Mesendoderm (in vitro differentiated cells): ENCODE measurements at regions not wholly inside any gene's neighbourhood (a gene's known extent, or its start where the extent isn't known, plus 50 kb on each side); places are given as distances from the start of the nearest gene placed in this dataset.

ENCODE experiments used
- DNase-seq: peaks from one replicate; pipeline ENCODE4 v3.0.0; 2013
- H2AK5ac ChIP-seq: 2 replicates; pipeline ENCODE4 v1.6.1; 2013; ENCODE audit warnings: low read length, inconsistent platforms
- H2BK120ac ChIP-seq: 2 replicates; pipeline ENCODE4 v1.6.1; 2013; ENCODE audit warnings: low read depth, mild to moderate bottlenecking, low read length, moderate library complexity, mixed read lengths
- H2BK15ac ChIP-seq: replicated peaks from 2 replicates; pipeline ENCODE4 v1.6.1; 2013; ENCODE audit warnings: low read depth, mild to moderate bottlenecking, moderate library complexity
- H2BK5ac ChIP-seq: 2 replicates; pipeline ENCODE4 v1.6.1; 2013; ENCODE audit warnings: low read length, inconsistent platforms
- H3K18ac ChIP-seq: 2 replicates; pipeline ENCODE4 v1.6.1; 2013; ENCODE audit warnings: mild to moderate bottlenecking, low read length, mixed read lengths
- H3K23ac ChIP-seq: one replicate; pipeline ENCODE4 v1.6.1; 2013; ENCODE audit warnings: low read length
- H3K27ac ChIP-seq: 2 replicates; pipeline ENCODE4 v1.5.1; 2013; ENCODE audit warnings: low read depth, mild to moderate bottlenecking, inconsistent platforms, low read length, moderate library complexity
- H3K27me3 ChIP-seq: 2 replicates; pipeline ENCODE4 v1.6.1; 2013; ENCODE audit warnings: low read length, control low read depth, mild to moderate bottlenecking, inconsistent platforms; ENCODE audit not compliant: insufficient read depth, poor library complexity
- H3K36me3 ChIP-seq: 2 replicates; pipeline ENCODE4 v1.6.1; 2013; ENCODE audit warnings: low read length, inconsistent platforms; ENCODE audit not compliant: control insufficient read depth, insufficient read depth
- H3K4ac ChIP-seq: one replicate; pipeline ENCODE4 v1.6.1; 2013; ENCODE audit warnings: low read depth, mild to moderate bottlenecking, low read length, moderate library complexity
- H3K4me1 ChIP-seq: 2 replicates; pipeline ENCODE4 v1.6.1; 2013; ENCODE audit warnings: low read depth, low read length, inconsistent platforms; ENCODE audit not compliant: control insufficient read depth
- H3K4me2 ChIP-seq: 2 replicates; pipeline ENCODE4 v1.6.1; 2013; ENCODE audit warnings: low read length
- H3K4me3 ChIP-seq: 2 replicates; pipeline ENCODE4 v1.5.1; 2013; ENCODE audit warnings: mild to moderate bottlenecking, low read length
- H3K56ac ChIP-seq: one replicate; pipeline ENCODE4 v1.6.1; 2013; ENCODE audit warnings: low read length
- H3K79me1 ChIP-seq: 2 replicates; pipeline ENCODE4 v1.6.1; 2013; ENCODE audit warnings: low read length, inconsistent platforms
- H3K79me2 ChIP-seq: 2 replicates; pipeline ENCODE4 v1.6.1; 2013; ENCODE audit warnings: mild to moderate bottlenecking, low read length; ENCODE audit not compliant: control insufficient read depth, insufficient read depth
- H3K9ac ChIP-seq: 2 replicates; pipeline ENCODE4 v1.6.1; 2013; ENCODE audit warnings: low read length, inconsistent platforms
- H4K5ac ChIP-seq: one replicate; pipeline ENCODE4 v1.6.1; 2013; ENCODE audit warnings: low read length
- H4K8ac ChIP-seq: one replicate; pipeline ENCODE4 v1.6.1; 2013; ENCODE audit warnings: low read depth, mild to moderate bottlenecking, control low read depth, low read length, moderate library complexity
- WGBS: extraction: QIAGEN DNeasy Blood & Tissue Kit; methylation state at CpG from one replicate; pipeline ENCODE4 v1.1.7; 2013; ENCODE audit warnings: low lambda C conversion rate, missing lambda C conversion rate; ENCODE audit not compliant: insufficient coverage; ENCODE audit errors: extremely low coverage; 5-methylcytosine and 5-hydroxymethylcytosine counted together

- H3K4me2 ChIP-seq: no peak overlapping the region
- no peak overlapping the region for H2BK15ac ChIP-seq
- no peaks in the 10 kb centered on the region for H3K4me1 ChIP-seq
- no peak overlapping the region for H4K5ac ChIP-seq
- H3K4me3 ChIP-seq: no peak overlapping the region
- no peak overlapping the region for H2AK5ac ChIP-seq
- H3K27me3 ChIP-seq: no peaks in the 10 kb centered on the region
- H3K9ac ChIP-seq: no peak overlapping the region
- H2BK5ac ChIP-seq: no peak overlapping the region
- no peak overlapping the region for H3K4ac ChIP-seq
- no peak overlapping the region for H4K8ac ChIP-seq
- no peaks in the 10 kb centered on the region for H3K36me3 ChIP-seq
- no peak overlapping the region for H2BK120ac ChIP-seq
- no peak overlapping the region for H3K27ac ChIP-seq
- no peak for DNase-seq
- H3K18ac ChIP-seq: no peak overlapping the region
- no peaks in the 10 kb centered on the region for H3K79me1 ChIP-seq
- H3K79me2 ChIP-seq: no peaks in the 10 kb centered on the region
- no peak overlapping the region for H3K56ac ChIP-seq
- WGBS: no CpG with 5 or more reads among the region's 4 CpGs
- H3K23ac ChIP-seq: no peak overlapping the region
These were observed 71.3 kb downstream of the SCG2 start for GRCh38 chr2:223530811-223531210.

- Histone ChIP-seq H2BK120ac (no peak overlapping the region), H3K27ac (no peak overlapping the region), H3K4me1 (no peaks in the 10 kb centered on the region), H3K79me1 (no peaks in the 10 kb centered on the region), H2BK5ac (no peak overlapping the region), H4K8ac (no peak overlapping the region), H3K4me3 (no peak overlapping the region), H3K36me3 (no peaks in the 10 kb centered on the region), H3K27me3 (no peaks in the 10 kb centered on the region), H2AK5ac (no peak overlapping the region), H3K79me2 (no peaks in the 10 kb centered on the region), H2BK15ac (no peak overlapping the region), H3K18ac (no peak overlapping the region), H4K5ac (no peak overlapping the region), H3K56ac (no peak overlapping the region), H3K4ac (no peak overlapping the region), H3K9ac (no peak overlapping the region), H3K23ac (no peak overlapping the region), H3K4me2 (no peak overlapping the region)
- no peak for DNase-seq
- WGBS: no CpG with 5 or more reads among the region's 2 CpGs
These were observed 70.0 kb downstream of the SCG2 start for GRCh38 chr2:223532161-223532560.

DNA sequence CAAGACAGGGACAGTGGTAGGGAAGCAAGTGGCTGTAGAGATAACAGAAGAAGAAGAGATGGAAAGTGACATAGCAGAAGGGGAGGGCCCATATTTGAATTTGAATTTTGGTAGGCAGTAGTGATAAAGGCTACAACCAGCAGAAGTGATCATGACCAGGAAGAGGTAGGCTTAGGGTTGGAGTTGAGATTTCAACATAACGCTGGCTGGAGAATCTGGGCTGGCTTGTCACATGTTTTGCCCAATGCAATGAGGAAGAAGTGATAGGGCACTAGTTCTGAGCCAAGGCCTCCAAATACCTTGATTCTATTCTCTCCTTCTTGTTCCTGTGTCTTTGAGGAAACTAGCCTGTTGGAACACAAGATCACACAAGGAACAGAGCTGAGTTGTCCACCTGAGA is 69.4 kb downstream of the SCG2 start:
- Histone ChIP-seq H3K9ac (no peak overlapping the region), H2BK120ac (no peak overlapping the region), H3K4me1 (peaks cover 1% of the 10 kb centered on the region), H2BK15ac (no peak overlapping the region), H2AK5ac (no peak overlapping the region), H3K4me3 (no peak overlapping the region), H3K79me2 (no peaks in the 10 kb centered on the region), H3K79me1 (no peaks in the 10 kb centered on the region), H3K27me3 (no peaks in the 10 kb centered on the region), H3K23ac (no peak overlapping the region), H3K56ac (no peak overlapping the region), H4K5ac (no peak overlapping the region), H2BK5ac (no peak overlapping the region), H3K27ac (no peak overlapping the region), H4K8ac (no peak overlapping the region), H3K18ac (no peak overlapping the region), H3K36me3 (no peaks in the 10 kb centered on the region), H3K4ac (no peak overlapping the region), H3K4me2 (no peak overlapping the region)
- no CpG with 5 or more reads among the region's 1 CpG for WGBS
- DNase-seq: no peak

DNA sequence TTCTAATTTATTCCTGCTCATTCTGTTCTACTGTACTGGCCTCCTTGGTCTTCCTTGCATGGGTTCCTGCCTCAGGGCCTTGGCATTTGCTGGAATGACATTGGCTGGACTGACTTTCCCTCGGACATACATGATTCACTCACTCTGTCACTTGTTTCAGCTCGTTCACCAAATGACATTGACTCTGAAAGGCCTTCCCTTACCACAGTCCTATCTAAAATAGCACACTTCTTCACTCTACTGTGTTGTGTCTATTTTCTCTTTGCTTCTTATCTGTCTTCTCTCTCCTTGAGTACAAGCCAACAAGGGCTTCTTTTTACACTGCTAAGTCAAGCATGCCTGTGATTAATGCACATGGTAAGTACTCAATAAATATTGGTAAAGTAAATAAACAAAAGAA is 65.6 kb downstream of the SCG2 start:
- Histone ChIP-seq H4K5ac (no peak overlapping the region), H3K56ac (no peak overlapping the region), H3K23ac (no peak overlapping the region), H3K4me3 (no peak overlapping the region), H4K8ac (no peak overlapping the region), H3K27ac (no peak overlapping the region), H2BK5ac (no peak overlapping the region), H2BK15ac (no peak overlapping the region), H3K4me1 (peaks cover 4% of the 10 kb centered on the region), H3K79me2 (no peaks in the 10 kb centered on the region), H3K18ac (no peak overlapping the region), H3K9ac (no peak overlapping the region), H2BK120ac (no peak overlapping the region), H3K27me3 (no peaks in the 10 kb centered on the region), H3K4me2 (no peak overlapping the region), H3K36me3 (no peaks in the 10 kb centered on the region), H3K4ac (no peak overlapping the region), H2AK5ac (no peak overlapping the region), H3K79me1 (no peaks in the 10 kb centered on the region)
- no peak for DNase-seq
- WGBS: no CpG with 5 or more reads among the region's 2 CpGs

GRCh38 chr2:223537115-223537514 is 65.0 kb downstream of the SCG2 start:
- H4K5ac ChIP-seq: no peak overlapping the region
- H3K4me1 ChIP-seq: peaks cover 4% of the 10 kb centered on the region
- H2BK15ac ChIP-seq: no peak overlapping the region
- no peaks in the 10 kb centered on the region for H3K79me1 ChIP-seq
- no peak for DNase-seq
- H3K27ac ChIP-seq: no peak overlapping the region
- WGBS: no CpG with 5 or more reads among the region's 1 CpG
- no peak overlapping the region for H3K18ac ChIP-seq
- H3K4ac ChIP-seq: no peak overlapping the region
- H3K56ac ChIP-seq: no peak overlapping the region
- no peaks in the 10 kb centered on the region for H3K27me3 ChIP-seq
- no peaks in the 10 kb centered on the region for H3K36me3 ChIP-seq
- H2BK120ac ChIP-seq: no peak overlapping the region
- H2AK5ac ChIP-seq: no peak overlapping the region
- H3K4me3 ChIP-seq: no peak overlapping the region
- no peak overlapping the region for H3K23ac ChIP-seq
- no peaks in the 10 kb centered on the region for H3K79me2 ChIP-seq
- H3K9ac ChIP-seq: no peak overlapping the region
- no peak overlapping the region for H2BK5ac ChIP-seq
- no peak overlapping the region for H3K4me2 ChIP-seq
- H4K8ac ChIP-seq: no peak overlapping the region
